ENCODE measurements at regions not wholly inside any gene's neighbourhood (a gene's known extent, or its start where the extent isn't known, plus 50 kb on each side); places are given as distances from the start of the nearest gene placed in this dataset.
A peak's percentile ranks its signal among the peaks of the same experiment; 100 is the strongest.

GRCh38 chr7:155216475-155217272 is 81.0 kb upstream of the INSIG1 start:
- DNase-seq = no peak

- DNase-seq = no peak
These were observed 80.0 kb upstream of the INSIG1 start for GRCh38 chr7:155217634-155218033.

GRCh38 chr7:155218276-155219153 is 79.2 kb upstream of the INSIG1 start:
- DNase-seq = no peak

- no peak for DNase-seq
These were observed 78.5 kb upstream of the INSIG1 start for GRCh38 chr7:155219154-155219531.

GRCh38 chr7:155219947-155220769 is 77.5 kb upstream of the INSIG1 start:
- no peak for DNase-seq

GRCh38 chr7:155220903-155221302 is 76.8 kb upstream of the INSIG1 start:
- no peak for DNase-seq

GRCh38 chr7:155221547-155221946 is 76.1 kb upstream of the INSIG1 start:
- DNase-seq = no peak

- DNase-seq = no peak
These were observed 75.6 kb upstream of the INSIG1 start for GRCh38 chr7:155222061-155222460.

- peak; percentile 22 for DNase-seq
These were observed 75.1 kb upstream of the INSIG1 start for GRCh38 chr7:155222573-155222972.

GRCh38 chr7:155223021-155223420 is 74.7 kb upstream of the INSIG1 start:
- no peak for DNase-seq

GRCh38 chr7:155223503-155223902 is 74.2 kb upstream of the INSIG1 start:
- no peak for DNase-seq

- no peak for DNase-seq
These were observed 73.4 kb upstream of the INSIG1 start for GRCh38 chr7:155224116-155224811.

- DNase-seq = no peak
These were observed 72.6 kb upstream of the INSIG1 start for GRCh38 chr7:155225095-155225494.

- DNase-seq = no peak
These were observed 72.2 kb upstream of the INSIG1 start for GRCh38 chr7:155225516-155225915.

GRCh38 chr7:155226261-155227003 is 71.2 kb upstream of the INSIG1 start:
- no peak for DNase-seq

- DNase-seq = no peak
These were observed 70.5 kb upstream of the INSIG1 start for GRCh38 chr7:155227004-155227787.

- DNase-seq = no peak
These were observed 69.8 kb upstream of the INSIG1 start for GRCh38 chr7:155227788-155228458.

- no peak for DNase-seq
These were observed 69.2 kb upstream of the INSIG1 start for GRCh38 chr7:155228459-155228845.

- no peak for DNase-seq
These were observed 68.8 kb upstream of the INSIG1 start for GRCh38 chr7:155228894-155229293.

GRCh38 chr7:155229548-155230168 is 68.0 kb upstream of the INSIG1 start:
- DNase-seq = no peak

Data from CD4-positive, alpha-beta T cell treated with Interleukin-6 for 4 hours (primary cell).